Mucosa of descending colon (tissue), 3 donors: ENCODE measurements at regions not wholly inside any gene's neighbourhood (a gene's known extent, or its start where the extent isn't known, plus 50 kb on each side); places are given as distances from the start of the nearest gene placed in this dataset.

Source experiments
- ATAC-seq: fragments of 200-7000 bp; cut with Tn5 transposase; one replicate; pipeline ENCODE4 v1.9.1; 2020; ENCODE audit warnings: mild to moderate bottlenecking, moderate library complexity
- DNase-seq, 3 donors: peaks; one replicate each; pipeline ENCODE4 v3.0.0-alpha.2; 2020
- H3K36me3 ChIP-seq: fragments of 200-600 bp; one replicate; pipeline ENCODE4 v1.8.0; 2021; ENCODE audit warnings: low read depth, mild to moderate bottlenecking
- H3K4me1 ChIP-seq: fragments of 200-600 bp; one replicate; pipeline ENCODE4 v1.8.0; 2021; ENCODE audit warnings: low read depth, mild to moderate bottlenecking
- H3K4me3 ChIP-seq: fragments of 200-600 bp; one replicate; pipeline ENCODE4 v1.8.0; 2021; ENCODE audit warnings: mild to moderate bottlenecking
- H3K9me3 ChIP-seq: fragments of 200-600 bp; one replicate; pipeline ENCODE4 v1.8.0; 2021; ENCODE audit warnings: mild to moderate bottlenecking
- CTCF ChIP-seq: fragments of 200-600 bp; IDR thresholded peaks from one replicate; pipeline ENCODE4 v1.8.0; 2022; ENCODE audit warnings: antibody characterized with exemption, mild to moderate bottlenecking
- intact Hi-C, 2 donors: fragments of 100-400 bp; cut with DNase I in 1 of 2; cut with micrococcal nuclease in 1 of 2; formaldehyde crosslinking; loops; one replicate each; pipeline versions ENCODE4 v1.11.0 to v1.11.1; 2022; cut with DNase I, micrococcal nuclease
- donor health status: DM: no; HTN: no; CAD: no; lungs with moderate emphysema.
- donor health status: DM: no; HTN: no; CAD: no.
- donor health status: DM: no; HTN: yes; CAD: no.

DNA sequence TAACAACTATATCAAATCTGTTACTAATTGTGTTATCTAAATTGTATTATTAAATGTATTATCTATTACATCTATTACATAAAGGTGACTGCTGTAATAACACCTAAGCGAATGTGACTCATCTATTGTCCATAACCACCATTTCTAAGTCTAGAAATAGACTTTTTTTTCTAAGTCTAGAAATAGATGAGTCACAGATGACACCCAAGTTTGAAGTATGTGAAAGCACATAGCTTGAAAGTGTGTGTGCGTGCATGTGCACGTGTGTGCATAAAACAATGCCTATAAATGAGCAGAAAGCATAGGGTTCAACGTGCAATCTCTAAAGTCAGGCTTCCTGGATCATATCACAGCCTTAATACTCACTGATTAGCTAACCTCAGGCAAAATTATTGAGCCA is 451.3 kb upstream of the USP15 start:
- DNase-seq (no peak), ATAC-seq (no peak)
- H3K36me3 ChIP-seq = no peaks in the 10 kb centered on the region
- no peaks in the 10 kb centered on the region for H3K4me1 ChIP-seq
- intact Hi-C loops = no loop called here
- H3K4me3 ChIP-seq = no peak overlapping the region
- no peak for TF ChIP-seq CTCF
- peaks cover 52% of the 10 kb centered on the region for H3K9me3 ChIP-seq

DNA sequence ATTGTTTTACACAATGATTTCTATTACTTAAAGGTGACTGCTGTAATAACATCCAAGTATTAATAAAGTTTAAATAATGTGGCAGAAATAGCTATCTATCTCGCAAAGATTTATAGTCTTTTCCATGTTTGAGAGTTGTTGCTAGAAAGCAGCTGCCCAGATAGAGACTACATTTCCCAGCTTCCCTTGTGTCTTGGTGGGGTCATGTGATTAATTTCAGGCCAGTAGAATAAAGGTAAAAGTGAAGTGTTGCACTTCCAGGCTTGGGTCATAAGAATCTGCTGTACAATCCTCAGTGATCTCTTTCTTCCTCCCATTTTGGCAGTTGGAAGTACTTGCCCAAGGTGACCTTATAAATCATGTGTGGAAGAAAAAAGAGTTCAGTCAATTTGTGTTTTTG is 449.7 kb upstream of the USP15 start:
- no peaks in the 10 kb centered on the region for H3K36me3 ChIP-seq
- ATAC-seq (no peak), DNase-seq (no peak)
- no peaks in the 10 kb centered on the region for H3K4me1 ChIP-seq
- intact Hi-C loops = no loop called here
- peaks cover 47% of the 10 kb centered on the region for H3K9me3 ChIP-seq
- no peak for TF ChIP-seq CTCF
- H3K4me3 ChIP-seq = no peak overlapping the region

GRCh38 chr12:61821381-61821780 is 438.8 kb upstream of the USP15 start:
- Histone ChIP-seq H3K4me3 (no peak overlapping the region), H3K9me3 (peaks cover 9% of the 10 kb centered on the region), H3K36me3 (no peaks in the 10 kb centered on the region), H3K4me1 (no peaks in the 10 kb centered on the region)
- no peak for DNase-seq
- no peak for TF ChIP-seq CTCF
- ATAC-seq = no peak
- intact Hi-C loops = no loop called here

- intact Hi-C loops = no loop called here
- no peak for DNase-seq
- ATAC-seq = no peak
- Histone ChIP-seq H3K4me1 (no peaks in the 10 kb centered on the region), H3K36me3 (no peaks in the 10 kb centered on the region), H3K4me3 (no peak overlapping the region), H3K9me3 (peaks cover 1% of the 10 kb centered on the region)
- no peak for TF ChIP-seq CTCF
Observed at GRCh38 chr12:61823102-61823501, 437.1 kb upstream of the USP15 start.

DNA sequence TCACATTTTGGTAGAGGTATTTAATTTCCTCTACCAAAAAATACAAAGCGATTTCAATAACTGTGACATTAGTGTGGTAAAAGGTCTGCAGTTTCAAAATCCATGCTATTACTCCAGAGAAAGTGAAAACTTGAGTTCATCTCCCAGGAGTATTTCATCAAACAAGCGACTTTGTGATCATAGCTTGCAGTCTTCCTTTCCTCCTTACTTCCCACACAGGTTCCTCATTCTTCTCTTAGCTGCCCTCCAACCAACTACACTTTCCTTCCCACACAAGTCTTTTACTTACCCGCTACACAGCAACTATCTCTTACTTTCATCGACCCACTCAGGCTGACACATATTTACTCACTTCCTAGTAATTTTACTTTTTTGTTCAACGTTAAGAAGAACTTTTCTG is 413.4 kb upstream of the USP15 start:
- H3K36me3 ChIP-seq = no peaks in the 10 kb centered on the region
- H3K9me3 ChIP-seq = peaks cover 35% of the 10 kb centered on the region
- DNase-seq (no peak), ATAC-seq (no peak)
- no peaks in the 10 kb centered on the region for H3K4me1 ChIP-seq
- no peak for TF ChIP-seq CTCF
- intact Hi-C loops = no loop called here
- no peak overlapping the region for H3K4me3 ChIP-seq

DNA sequence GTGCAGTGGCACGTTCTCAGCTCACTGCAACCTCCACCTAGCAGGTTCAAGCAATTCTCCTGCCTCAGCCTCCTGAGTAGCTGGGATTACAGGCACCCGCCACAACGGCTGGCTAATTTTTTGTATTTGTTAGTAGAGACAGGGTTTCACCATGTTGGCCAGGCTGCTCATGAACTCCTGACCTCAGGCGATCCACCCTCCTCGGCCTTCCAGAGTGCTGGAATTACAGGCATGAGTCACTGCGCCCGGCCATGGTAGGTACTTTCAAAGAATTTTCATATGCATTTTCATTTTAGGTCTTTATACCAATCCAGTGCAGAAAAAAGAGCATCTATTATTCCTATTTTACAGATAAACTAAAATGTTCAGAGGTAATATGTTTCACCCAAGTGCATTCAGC is 411.3 kb upstream of the USP15 start:
- H3K9me3 ChIP-seq = peaks cover 32% of the 10 kb centered on the region
- intact Hi-C loops = no loop called here

More for the DNA sequence above, 411.3 kb upstream of the USP15 start:
- TF ChIP-seq CTCF = no peak
- Histone ChIP-seq H3K4me3 (no peak overlapping the region), H3K4me1 (no peaks in the 10 kb centered on the region), H3K36me3 (no peaks in the 10 kb centered on the region)
- DNase-seq (no peak), ATAC-seq (no peak)
